ENCODE measurements at regions not wholly inside any gene's neighbourhood (a gene's known extent, or its start where the extent isn't known, plus 50 kb on each side); places are given as distances from the start of the nearest gene placed in this dataset.

GRCh38 chr18:33803636-33804035 lies 225.6 kb downstream of the ASXL3 start:
- Histone ChIP-seq H3F3A (ENCODE audit: low read depth) (no peaks in the 10 kb centered on the region), H2AFZ (ENCODE audit: low read length) (no peak overlapping the region), H3K9me3 (ENCODE audit: insufficient read depth, low read depth, low read length) (no peaks in the 10 kb centered on the region), H3K9me2 (replicated peaks; ENCODE audit: low read depth, low read length) (no peaks in the 10 kb centered on the region), H3K27me3 (ENCODE audit: insufficient read depth, low read length, poor library complexity, severe bottlenecking) (no peaks in the 10 kb centered on the region), H3K4me3 (ENCODE audit: low read length, poor library complexity, severe bottlenecking) (no peak overlapping the region), H3K79me2 (ENCODE audit: insufficient read depth, low read length) (no peaks in the 10 kb centered on the region), H4K20me1 (ENCODE audit: insufficient read depth, low read length, poor library complexity, severe bottlenecking) (no peaks in the 10 kb centered on the region), H3K4me2 (ENCODE audit: low read depth, low read length, poor library complexity, severe bottlenecking) (no peak overlapping the region), H3K4me1 (ENCODE audit: insufficient read depth, low read length, poor library complexity, severe bottlenecking) (no peaks in the 10 kb centered on the region), H3K36me3 (ENCODE audit: insufficient read depth, low read length) (no peaks in the 10 kb centered on the region), H3K9ac (ENCODE audit: low read depth, low read length, poor library complexity, severe bottlenecking) (no peak overlapping the region)
- no peak for TF ChIP-seq CTCF (conservative IDR thresholded peaks at IDR 0.05; ENCODE audit: low read length)
- no peak for TF ChIP-seq EZH2phosphoT487 (IDR thresholded peaks at IDR 0.05; ENCODE audit: borderline replicate concordance)

- H3F3A ChIP-seq (ENCODE audit: low read depth) = no peaks in the 10 kb centered on the region
- H3K79me2 ChIP-seq (ENCODE audit: insufficient read depth, low read length) = no peaks in the 10 kb centered on the region
- no peaks in the 10 kb centered on the region for H3K27me3 ChIP-seq (ENCODE audit: insufficient read depth, low read length, poor library complexity, severe bottlenecking)
- H3K4me1 ChIP-seq (ENCODE audit: insufficient read depth, low read length, poor library complexity, severe bottlenecking) = no peaks in the 10 kb centered on the region
- no peaks in the 10 kb centered on the region for H3K9me2 ChIP-seq (replicated peaks; ENCODE audit: low read depth, low read length)
- H3K36me3 ChIP-seq (ENCODE audit: insufficient read depth, low read length) = no peaks in the 10 kb centered on the region
- no peak overlapping the region for H3K4me2 ChIP-seq (ENCODE audit: low read depth, low read length, poor library complexity, severe bottlenecking)
- TF ChIP-seq EZH2phosphoT487 (IDR thresholded peaks at IDR 0.05; ENCODE audit: borderline replicate concordance) (no peak), CTCF (conservative IDR thresholded peaks at IDR 0.05; ENCODE audit: low read length) (no peak)
- H3K4me3 ChIP-seq (ENCODE audit: low read length, poor library complexity, severe bottlenecking) = no peak overlapping the region
- H3K9ac ChIP-seq (ENCODE audit: low read depth, low read length, poor library complexity, severe bottlenecking) = no peak overlapping the region
- H4K20me1 ChIP-seq (ENCODE audit: insufficient read depth, low read length, poor library complexity, severe bottlenecking) = no peaks in the 10 kb centered on the region
- H2AFZ ChIP-seq (ENCODE audit: low read length) = no peak overlapping the region
- no peaks in the 10 kb centered on the region for H3K9me3 ChIP-seq (ENCODE audit: insufficient read depth, low read depth, low read length)
Observed at GRCh38 chr18:33802955-33803354, 224.9 kb downstream of the ASXL3 start.

Measured in Loucy (cell line).